Muscle layer of duodenum (tissue), 2 donors: ENCODE measurements at regions not wholly inside any gene's neighbourhood (a gene's known extent, or its start where the extent isn't known, plus 50 kb on each side); places are given as distances from the start of the nearest gene placed in this dataset.

Experiments used
- H3K27ac ChIP-seq: one replicate; pipeline ENCODE4 v1.7.0; 2013; ENCODE audit warnings: mild to moderate bottlenecking, low read length
- H3K27me3 ChIP-seq: one replicate; pipeline ENCODE4 v1.7.0; 2013; ENCODE audit warnings: low read depth, mild to moderate bottlenecking, control low read depth, low read length
- H3K36me3 ChIP-seq, 2 donors: one replicate each; pipeline ENCODE4 v1.7.0; 2013; ENCODE audit warnings: low read length in 2 of 2, control low read depth in 1 of 2, mild to moderate bottlenecking in 1 of 2; ENCODE audit not compliant: insufficient read depth in 2 of 2, control insufficient read depth in 1 of 2
- H3K4me1 ChIP-seq, 2 donors: one replicate each; pipeline ENCODE4 v1.7.0; 2013; ENCODE audit warnings: low read length in 2 of 2, mild to moderate bottlenecking in 2 of 2, control low read depth in 1 of 2, moderate library complexity in 1 of 2; ENCODE audit not compliant: insufficient read depth in 2 of 2, control insufficient read depth in 1 of 2
- H3K4me3 ChIP-seq, 2 donors: one replicate each; pipeline ENCODE4 v1.7.0; 2013; ENCODE audit warnings: low read length in 2 of 2, low read depth in 1 of 2, mild to moderate bottlenecking in 1 of 2
- H3K9me3 ChIP-seq, 2 donors: one replicate each; pipeline ENCODE4 v1.7.0; 2013; ENCODE audit warnings: low read length in 2 of 2, control low read depth in 1 of 2, mild to moderate bottlenecking in 1 of 2; ENCODE audit not compliant: control insufficient read depth in 1 of 2
- donor health status: healthy.

GRCh38 chr7:22665923-22666322, 61.1 kb upstream of the IL6 start:
- H3K4me3 ChIP-seq: no peak overlapping the region
- no peaks in the 10 kb centered on the region for H3K9me3 ChIP-seq
- H3K27ac ChIP-seq: no peak overlapping the region
- no peaks in the 10 kb centered on the region for H3K36me3 ChIP-seq
- no peaks in the 10 kb centered on the region for H3K27me3 ChIP-seq
- no peaks in the 10 kb centered on the region for H3K4me1 ChIP-seq

DNA sequence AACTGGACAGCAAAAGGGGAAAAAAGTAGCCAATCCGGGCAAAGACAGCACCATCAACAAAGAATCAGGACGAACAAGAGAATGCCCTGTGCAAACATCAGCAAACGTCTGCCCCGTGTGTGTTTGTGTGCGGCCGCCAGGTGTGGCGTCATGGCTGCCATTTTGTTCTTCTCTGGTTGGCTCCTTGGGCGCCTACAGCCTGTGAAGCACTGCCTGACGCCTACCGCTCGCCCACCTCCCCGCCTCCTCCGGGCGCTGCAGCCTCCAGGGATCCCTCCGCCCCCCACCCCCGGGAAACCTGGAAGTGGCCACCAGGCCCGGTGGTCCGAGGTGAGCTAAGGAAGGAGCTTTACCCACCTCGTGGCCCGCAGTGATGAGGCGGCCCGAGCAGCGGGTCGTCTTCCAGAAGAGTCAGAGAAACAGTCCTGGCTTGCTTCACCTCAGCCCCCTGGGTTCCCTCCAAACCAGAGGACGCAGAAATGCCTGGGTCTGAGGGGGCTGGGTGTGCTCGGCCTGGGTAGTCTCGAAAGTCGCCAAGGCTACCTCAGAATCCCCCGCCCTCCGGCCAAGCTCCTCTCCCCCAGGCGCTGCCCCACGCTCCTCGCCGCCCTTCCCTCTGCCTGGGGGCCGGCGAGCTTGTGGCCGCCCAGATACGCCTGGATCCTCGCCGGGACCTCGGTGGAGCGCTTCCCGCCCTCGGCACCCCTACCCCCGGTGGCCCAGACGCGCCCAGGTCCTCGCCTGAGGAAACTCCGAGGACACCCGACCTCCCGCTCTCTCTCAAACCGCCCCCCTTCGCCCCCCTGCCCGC, 61.8 kb upstream of the IL6 start:
- Histone ChIP-seq H3K27ac (no peak overlapping the region), H3K4me1 (no peaks in the 10 kb centered on the region), H3K36me3 (no peaks in the 10 kb centered on the region), H3K27me3 (no peaks in the 10 kb centered on the region), H3K9me3 (no peaks in the 10 kb centered on the region), H3K4me3 (no peak overlapping the region)

DNA sequence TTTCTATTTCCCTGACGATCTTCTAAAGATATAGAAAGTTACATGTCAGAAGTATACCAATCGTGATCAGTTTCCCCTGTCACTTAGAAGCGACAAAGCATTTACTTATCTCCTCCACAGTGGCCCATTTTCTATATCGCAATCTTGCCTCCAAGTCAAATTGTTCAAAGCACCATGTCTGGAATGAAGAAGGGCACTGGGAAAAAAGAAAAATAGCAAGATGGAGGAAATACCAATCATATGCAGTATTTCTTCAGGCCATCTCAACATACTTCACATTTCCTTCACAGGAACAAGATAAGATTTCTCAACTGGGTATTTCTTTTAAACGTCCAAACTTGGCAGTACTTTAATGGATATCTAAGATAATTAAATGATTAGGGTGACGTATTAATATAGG, 63.3 kb upstream of the IL6 start:
- Histone ChIP-seq H3K27ac (no peak overlapping the region), H3K27me3 (no peaks in the 10 kb centered on the region), H3K9me3 (no peaks in the 10 kb centered on the region)

DNA sequence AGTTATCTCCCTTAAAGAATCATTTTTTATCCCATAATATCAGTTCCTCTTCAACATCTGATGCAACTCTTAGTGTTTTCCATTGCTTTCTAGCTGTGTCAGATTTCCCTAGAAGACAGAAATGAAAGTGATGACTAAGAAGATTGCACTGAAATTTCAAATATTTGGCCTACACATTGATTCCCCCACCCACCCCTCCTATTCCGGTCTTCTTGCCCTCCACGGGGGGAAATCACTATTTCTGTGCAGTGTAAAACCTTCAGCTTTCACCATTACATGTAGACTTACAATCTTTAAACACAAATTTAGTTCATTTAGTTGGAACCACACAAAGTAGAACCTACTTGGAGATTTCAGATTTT, 63.7 kb upstream of the IL6 start:
- Histone ChIP-seq H3K9me3 (no peaks in the 10 kb centered on the region), H3K4me3 (no peak overlapping the region), H3K27ac (no peak overlapping the region), H3K36me3 (no peaks in the 10 kb centered on the region), H3K27me3 (no peaks in the 10 kb centered on the region), H3K4me1 (no peaks in the 10 kb centered on the region)

More for the DNA sequence above, 63.3 kb upstream of the IL6 start:
- no peaks in the 10 kb centered on the region for H3K4me1 ChIP-seq
- H3K36me3 ChIP-seq: no peaks in the 10 kb centered on the region
- H3K4me3 ChIP-seq: no peak overlapping the region

DNA sequence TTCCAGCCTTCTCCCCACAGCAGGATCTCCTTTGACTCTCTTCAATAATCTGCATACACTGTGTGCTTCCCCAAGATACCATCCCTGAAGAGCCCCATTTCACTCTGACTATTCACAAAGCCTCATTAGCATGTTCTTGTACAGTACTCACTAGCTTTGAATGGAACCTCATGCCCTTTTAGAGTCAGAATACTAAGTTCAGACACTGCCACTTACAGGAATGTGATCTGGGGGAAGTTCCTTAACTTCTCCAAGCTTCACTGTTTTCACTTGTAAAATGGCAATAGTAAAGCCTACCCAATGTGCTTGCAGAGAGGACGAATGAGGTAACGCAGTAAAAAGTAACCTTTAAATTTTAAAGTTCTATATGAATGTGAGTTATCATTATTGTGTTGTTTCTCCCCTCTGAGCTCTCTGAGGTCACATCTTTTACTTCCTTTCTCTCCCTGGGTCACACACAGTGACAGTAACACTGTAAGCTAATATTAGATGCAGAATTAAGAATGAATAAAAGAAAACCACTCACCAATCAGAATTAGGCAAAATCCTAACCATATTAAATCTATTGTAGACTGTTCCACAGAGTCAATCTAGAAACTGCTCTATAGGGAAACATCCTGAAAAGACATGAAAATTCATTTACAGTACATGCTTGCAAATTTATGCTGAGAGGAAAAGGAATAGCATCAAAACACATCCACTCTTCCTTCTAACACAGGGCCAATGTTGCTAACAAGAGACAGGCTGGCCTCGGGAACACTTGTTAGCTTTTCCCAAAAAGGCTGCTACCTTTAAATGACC, 64.2 kb upstream of the IL6 start:
- Histone ChIP-seq H3K9me3 (no peaks in the 10 kb centered on the region), H3K36me3 (no peaks in the 10 kb centered on the region), H3K4me1 (no peaks in the 10 kb centered on the region), H3K27ac (no peak overlapping the region), H3K4me3 (no peak overlapping the region), H3K27me3 (no peaks in the 10 kb centered on the region)

DNA sequence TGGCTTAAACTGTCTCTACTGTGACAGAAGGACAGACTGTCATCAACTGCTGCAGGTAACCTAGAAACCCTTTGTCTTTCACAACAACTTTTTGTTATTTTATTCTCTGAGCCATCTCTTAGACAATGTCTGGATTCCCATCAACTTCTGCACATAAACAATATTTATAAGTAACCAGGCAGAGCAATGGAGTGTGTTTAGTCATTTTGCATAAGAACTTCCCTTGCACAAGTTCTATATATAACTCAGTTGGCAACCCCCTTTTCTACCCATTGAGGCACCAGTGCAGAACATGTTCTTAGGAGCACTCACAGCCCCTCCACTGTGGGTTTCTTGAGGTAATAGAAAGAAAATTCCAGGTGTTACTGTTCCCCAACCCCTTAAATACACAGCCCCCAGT, 65.0 kb upstream of the IL6 start:
- H3K4me3 ChIP-seq: no peak overlapping the region
- no peaks in the 10 kb centered on the region for H3K9me3 ChIP-seq
- H3K36me3 ChIP-seq: no peaks in the 10 kb centered on the region
- no peaks in the 10 kb centered on the region for H3K4me1 ChIP-seq
- H3K27me3 ChIP-seq: no peaks in the 10 kb centered on the region
- H3K27ac ChIP-seq: no peak overlapping the region

DNA sequence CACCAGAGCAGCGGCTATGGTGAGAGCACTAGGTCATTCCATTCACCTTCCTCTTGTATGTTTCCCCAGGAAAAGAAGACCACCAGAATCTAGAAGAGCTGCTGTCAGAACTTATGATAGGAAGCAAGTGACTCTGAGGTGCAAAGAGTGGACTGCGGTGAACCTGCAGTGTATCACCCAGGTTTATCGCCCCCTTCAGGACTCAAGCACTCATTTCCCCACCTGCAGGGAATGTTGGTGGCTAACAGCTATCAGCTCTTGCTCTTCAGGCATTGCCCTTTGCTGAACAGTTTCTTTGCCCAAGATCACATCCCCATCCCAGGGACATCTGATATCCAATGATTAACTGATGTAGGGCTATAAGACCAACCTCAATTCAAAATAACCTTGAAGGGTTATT, 66.3 kb upstream of the IL6 start:
- Histone ChIP-seq H3K4me3 (no peak overlapping the region), H3K36me3 (no peaks in the 10 kb centered on the region), H3K27ac (no peak overlapping the region), H3K4me1 (no peaks in the 10 kb centered on the region), H3K9me3 (no peaks in the 10 kb centered on the region), H3K27me3 (no peaks in the 10 kb centered on the region)

DNA sequence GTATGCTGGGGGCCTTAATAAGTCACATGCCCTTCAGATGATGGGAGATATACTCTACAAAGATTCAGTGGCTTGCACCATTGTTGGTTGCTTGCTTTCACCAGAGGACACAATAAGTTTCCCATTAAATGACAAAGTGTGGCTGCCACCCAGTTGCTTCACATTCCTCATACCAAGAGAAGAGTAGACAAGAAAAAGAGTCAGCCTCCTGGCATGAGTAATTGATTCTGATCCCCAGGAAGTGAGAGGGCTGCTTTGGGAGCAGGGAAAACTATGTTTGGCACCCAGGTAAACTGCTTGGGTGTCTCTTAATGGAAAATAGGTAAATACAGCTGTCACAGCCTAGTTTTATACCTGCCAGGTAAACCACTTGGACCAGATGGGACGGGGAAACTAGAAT, 66.7 kb upstream of the IL6 start:
- Histone ChIP-seq H3K4me3 (no peak overlapping the region), H3K4me1 (no peaks in the 10 kb centered on the region), H3K27me3 (no peaks in the 10 kb centered on the region), H3K36me3 (no peaks in the 10 kb centered on the region), H3K9me3 (no peaks in the 10 kb centered on the region), H3K27ac (no peak overlapping the region)

DNA sequence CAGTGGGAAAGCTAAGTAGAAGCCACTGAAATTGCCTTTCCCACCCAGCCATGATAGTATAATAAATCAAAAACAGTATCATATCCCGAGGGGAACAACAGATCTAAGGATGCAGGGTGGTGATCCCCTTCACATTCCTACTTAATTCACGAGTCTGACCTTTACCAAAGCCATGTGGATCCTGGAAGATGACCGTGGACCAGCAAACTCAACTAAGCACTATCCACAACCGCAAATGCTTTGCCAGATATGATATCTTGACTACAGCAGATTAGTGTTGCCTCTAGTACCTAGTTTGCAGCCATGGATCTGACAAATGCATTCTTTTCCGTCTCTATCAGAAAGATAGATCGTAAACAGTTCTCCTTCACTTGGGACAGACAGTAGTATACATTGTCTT, 67.3 kb upstream of the IL6 start:
- no peaks in the 10 kb centered on the region for H3K9me3 ChIP-seq
- H3K27me3 ChIP-seq: no peaks in the 10 kb centered on the region
- H3K4me1 ChIP-seq: no peaks in the 10 kb centered on the region
- no peak overlapping the region for H3K4me3 ChIP-seq
- H3K36me3 ChIP-seq: no peaks in the 10 kb centered on the region
- no peak overlapping the region for H3K27ac ChIP-seq

DNA sequence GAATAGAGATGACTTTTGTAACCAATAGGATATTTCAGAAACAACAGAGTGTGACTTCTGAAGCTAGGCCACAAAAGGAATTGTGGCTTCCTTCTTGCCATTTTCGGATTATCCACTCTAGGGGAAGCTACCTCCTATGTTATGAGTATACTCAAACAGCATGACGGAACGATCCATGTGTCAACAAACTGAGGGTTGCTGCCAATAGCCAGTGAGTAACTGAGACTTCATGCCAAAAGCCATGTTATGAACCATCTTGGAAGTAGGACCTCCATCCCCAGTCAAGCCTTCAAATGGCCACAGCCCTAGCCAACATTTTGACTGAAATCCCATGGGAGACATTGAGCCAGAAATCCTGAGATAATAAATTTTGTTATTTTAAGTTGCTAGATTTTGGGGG, 69.0 kb upstream of the IL6 start:
- Histone ChIP-seq H3K36me3 (no peaks in the 10 kb centered on the region), H3K27me3 (no peaks in the 10 kb centered on the region), H3K27ac (no peak overlapping the region), H3K4me1 (no peaks in the 10 kb centered on the region), H3K4me3 (no peak overlapping the region), H3K9me3 (no peaks in the 10 kb centered on the region)

GRCh38 chr7:22657479-22657878, 69.5 kb upstream of the IL6 start:
- Histone ChIP-seq H3K4me1 (no peaks in the 10 kb centered on the region), H3K36me3 (no peaks in the 10 kb centered on the region), H3K9me3 (no peaks in the 10 kb centered on the region), H3K4me3 (no peak overlapping the region), H3K27me3 (no peaks in the 10 kb centered on the region), H3K27ac (no peak overlapping the region)
